ENCODE measurements at regions not wholly inside any gene's neighbourhood (a gene's known extent, or its start where the extent isn't known, plus 50 kb on each side); places are given as distances from the start of the nearest gene placed in this dataset.
A peak's percentile ranks its signal among the peaks of the same experiment; 100 is the strongest.

GRCh38 chr1:19010995-19011844 lies 54.7 kb upstream of the IFFO2 start (continued):
- peak; percentile 69 for TF ChIP-seq IKZF5 (CRISPR knock-in tag; IDR thresholded peaks at IDR 0.05)
- no peak for TF ChIP-seq SALL2 (CRISPR knock-in tag; IDR thresholded peaks at IDR 0.05)
- TF ChIP-seq ZNF253 (CRISPR knock-in tag; IDR thresholded peaks at IDR 0.05; ENCODE audit: borderline replicate concordance) = no peak
- 0 out of 2 replicates have a peak, but pooled peaks have one; percentile 43 for TF ChIP-seq ZNF567 (CRISPR knock-in tag; IDR thresholded peaks at IDR 0.05; ENCODE audit: borderline replicate concordance)
- TF ChIP-seq MAFK (conservative IDR thresholded peaks at IDR 0.05 in 1 of 2, IDR thresholded peaks at IDR 0.05 in 1 of 2; ENCODE audit: low read length in 2 of 2) = peak in 1 of 2 experiments; percentile 72; a peak in 2 of 4 replicates
- TF ChIP-seq KDM6A (CRISPR knock-in tag; IDR thresholded peaks at IDR 0.05; ENCODE audit: low read depth) = peak; percentile 61; the same call in 1 of the 2 replicates
- no peak for TF ChIP-seq MEF2D (CRISPR knock-in tag; IDR thresholded peaks at IDR 0.05)
- TF ChIP-seq ZNF230 (CRISPR knock-in tag; IDR thresholded peaks at IDR 0.05) = no peak
- no peak for TF ChIP-seq HOXA9 (CRISPR knock-in tag; IDR thresholded peaks at IDR 0.05; ENCODE audit: borderline replicate concordance)
- no peak for TF ChIP-seq CHCHD3 (CRISPR knock-in tag; IDR thresholded peaks at IDR 0.05)
- no peak for TF ChIP-seq TRAFD1 (CRISPR knock-in tag; IDR thresholded peaks at IDR 0.05; ENCODE audit: borderline replicate concordance)
- TF ChIP-seq CENPT (CRISPR knock-in tag; IDR thresholded peaks at IDR 0.05; ENCODE audit: low read depth) = no peak
- TF ChIP-seq ZNF720 (CRISPR knock-in tag; IDR thresholded peaks at IDR 0.05) = no peak
- TF ChIP-seq CBX1 (IDR thresholded peaks at IDR 0.05; ENCODE audit: low read depth) = no peak
- no peak for TF ChIP-seq ZNF263 (CRISPR knock-in tag; IDR thresholded peaks at IDR 0.05)
- no peak for TF ChIP-seq RFX5 (IDR thresholded peaks at IDR 0.05; ENCODE audit: low read depth, low read length)
- TF ChIP-seq GMEB2 (CRISPR knock-in tag; IDR thresholded peaks at IDR 0.05; ENCODE audit: low read depth) = no peak
- TF ChIP-seq SIX1 (CRISPR knock-in tag; IDR thresholded peaks at IDR 0.05; ENCODE audit: borderline replicate concordance) = no peak
- TF ChIP-seq BCL6 (CRISPR knock-in tag; IDR thresholded peaks at IDR 0.05) = peak; percentile 97
- no peak for TF ChIP-seq ZNF800 (CRISPR knock-in tag; IDR thresholded peaks at IDR 0.05)
- TF ChIP-seq ZNF530 (CRISPR knock-in tag; IDR thresholded peaks at IDR 0.05; ENCODE audit: low read depth) = no peak
- TF ChIP-seq ZNF431 (CRISPR knock-in tag; IDR thresholded peaks at IDR 0.05; ENCODE audit: borderline replicate concordance, low read depth) = no peak
- TF ChIP-seq ZNF75D (CRISPR knock-in tag; IDR thresholded peaks at IDR 0.05; ENCODE audit: borderline replicate concordance) = no peak
- TF ChIP-seq CAMTA2 (CRISPR knock-in tag; IDR thresholded peaks at IDR 0.05; ENCODE audit: borderline replicate concordance) = no peak
- TF ChIP-seq KDM5B (CRISPR knock-in tag; IDR thresholded peaks at IDR 0.05; ENCODE audit: borderline replicate concordance) = no peak

Data from HepG2 (cell line).